Keratinocyte (primary cell): ENCODE measurements at regions not wholly inside any gene's neighbourhood (a gene's known extent, or its start where the extent isn't known, plus 50 kb on each side); places are given as distances from the start of the nearest gene placed in this dataset.

Experiments
- CTCF ChIP-seq, 3 experiments: IDR thresholded peaks in 1 of 3; conservative IDR thresholded peaks in 1 of 3; optimal IDR thresholded peaks in 1 of 3; 2 replicates in 2 of 3; 3 replicates in 1 of 3; pipeline versions ENCODE3 to v1.5.1; 2011; ENCODE audit warnings: low read length in 3 of 3, mild to moderate bottlenecking in 3 of 3, moderate library complexity in 2 of 3, control low read depth in 1 of 3, inconsistent platforms in 1 of 3; ENCODE audit not compliant: insufficient read depth in 2 of 3; ENCODE audit errors: extremely low read depth in 1 of 3
- EZH2 ChIP-seq: IDR thresholded peaks from one replicate; pipeline ENCODE4 v1.6.1; 2012; ENCODE audit warnings: inconsistent platforms, mild to moderate bottlenecking, low read length, moderate library complexity

- TF ChIP-seq EZH2: no peak
- no peak for TF ChIP-seq CTCF (optimal IDR thresholded peaks at IDR 0.05 in 1 of 3, IDR thresholded peaks at IDR 0.05 in 1 of 3, conservative IDR thresholded peaks at IDR 0.05 in 1 of 3; ENCODE audit: extremely low read depth in 1 of 3, insufficient read depth in 2 of 3, low read length in 3 of 3)
Measured at GRCh38 chr6:134651519-134651918, 298.4 kb downstream of the ALDH8A1 start.
